HEK293T (cell line): ENCODE measurements at regions not wholly inside any gene's neighbourhood (a gene's known extent, or its start where the extent isn't known, plus 50 kb on each side); places are given as distances from the start of the nearest gene placed in this dataset.

Source experiments
- BHLHE40 ChIP-seq: fragments of 450-650 bp; IDR thresholded peaks from 2 replicates; pipeline ENCODE4 v1.6.1; 2016; ENCODE audit warnings: mild to moderate bottlenecking, moderate library complexity, borderline replicate concordance
- FOXM1 ChIP-seq: fragments of 450-650 bp; IDR thresholded peaks from 2 replicates; pipeline ENCODE4 v1.6.1; 2017; ENCODE audit warnings: mild to moderate bottlenecking, borderline replicate concordance
- L3MBTL2 ChIP-seq: fragments of 450-650 bp; conservative IDR thresholded peaks from 2 replicates; pipeline ENCODE4 v1.6.1; 2016; ENCODE audit warnings: mild to moderate bottlenecking

- no peak for TF ChIP-seq BHLHE40
- no peak for TF ChIP-seq FOXM1
- no peak for TF ChIP-seq L3MBTL2
Observed at GRCh38 chr3:23003733-23004046, 199.4 kb upstream of the UBE2E2 start.
